SKM-1 (cell line): ENCODE measurements at regions not wholly inside any gene's neighbourhood (a gene's known extent, or its start where the extent isn't known, plus 50 kb on each side); places are given as distances from the start of the nearest gene placed in this dataset.
"Not testable (repeated sequence)": the region's sequence is repeated elsewhere in the genome, so short reads cannot be mapped to it uniquely, and the experiment has no call there.

Source experiments
- DNase-seq: peaks from one replicate; lab custom pipeline; 2025; ENCODE audit not compliant: unreplicated experiment; lab: John Stamatoyannopoulos, UW

DNA sequence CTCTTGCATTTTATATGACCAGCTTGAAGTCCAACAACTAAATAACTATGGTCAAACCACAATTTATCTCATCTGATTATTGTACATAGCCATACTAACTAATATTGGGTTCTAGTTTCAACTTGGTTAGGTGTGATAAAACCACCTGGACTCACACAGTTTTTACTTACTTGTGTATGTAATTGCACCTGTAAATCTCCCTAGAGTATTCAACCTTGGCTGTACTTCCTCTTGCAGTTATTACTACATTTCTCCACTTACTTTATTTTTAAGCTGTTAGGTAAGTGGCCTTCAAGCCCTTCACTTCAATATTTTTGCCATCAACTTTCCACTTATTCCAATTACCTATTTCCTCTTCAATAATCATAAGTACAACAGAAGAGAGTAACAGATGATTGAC is 115.8 kb upstream of the ANKRD50 start:
- no peak for DNase-seq

- no peak for DNase-seq
Observed at GRCh38 chr4:124817531-124817930, 105.0 kb upstream of the ANKRD50 start.

DNA sequence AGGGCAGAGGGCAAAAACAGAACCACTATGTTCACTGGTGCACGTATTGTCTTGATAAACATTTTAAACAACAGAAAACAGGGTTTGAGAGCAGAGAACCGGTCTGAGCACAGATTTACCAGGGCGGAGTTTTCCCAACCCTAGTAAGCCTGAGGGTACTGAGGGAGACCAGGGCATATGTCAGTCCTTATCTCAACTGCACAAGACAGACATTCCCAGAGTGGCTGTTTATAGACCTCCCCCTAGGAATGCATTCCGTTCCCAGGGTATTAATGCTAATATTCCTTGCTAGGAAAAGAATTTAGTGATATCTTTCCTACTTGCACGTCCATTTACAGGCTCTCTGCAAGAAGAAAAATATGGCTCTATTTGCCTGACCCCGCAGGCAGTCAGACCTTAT is 99.7 kb upstream of the ANKRD50 start:
- DNase-seq: not testable (repeated sequence)

DNA sequence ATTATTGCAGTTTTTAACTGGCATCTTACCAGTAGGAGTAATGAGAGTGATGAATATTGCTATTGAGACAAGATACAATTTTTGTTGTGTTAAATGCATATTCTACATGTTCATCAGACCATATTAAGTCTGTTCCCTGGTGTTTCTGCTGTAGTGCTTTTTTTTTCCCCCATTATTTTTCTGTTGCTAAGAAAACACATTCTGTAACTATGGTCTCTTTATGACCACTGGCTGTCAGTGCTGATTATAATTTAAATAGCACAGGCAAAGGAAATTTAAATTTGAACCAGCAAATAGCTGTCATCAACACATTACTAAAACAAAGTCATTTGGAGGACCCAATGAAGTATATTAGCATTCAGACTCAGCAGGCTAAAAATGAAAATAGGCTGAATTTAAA is 98.3 kb upstream of the ANKRD50 start:
- DNase-seq: no peak

- DNase-seq: no peak
Observed at GRCh38 chr4:124807421-124807820, 94.9 kb upstream of the ANKRD50 start.

- DNase-seq: no peak
Observed at GRCh38 chr4:124806403-124806802, 93.9 kb upstream of the ANKRD50 start.

DNA sequence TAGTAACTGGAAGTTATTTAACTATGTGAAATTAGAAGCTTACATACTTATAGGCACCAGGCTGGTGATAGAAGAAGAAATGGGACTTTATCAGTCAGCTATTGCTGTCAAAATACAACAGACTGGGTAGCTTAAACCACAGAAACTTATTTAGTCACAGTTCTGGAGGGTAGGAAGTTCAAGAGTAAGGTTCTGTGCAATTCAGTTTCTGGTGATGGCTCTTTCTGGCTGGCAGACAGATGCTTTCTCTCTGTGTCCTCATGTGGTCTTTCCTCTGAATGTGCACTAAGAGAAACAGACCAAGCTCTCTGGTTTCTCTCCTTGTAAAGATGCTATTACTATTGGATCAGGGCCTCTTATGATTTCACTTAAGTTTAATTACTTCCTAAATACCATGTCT is 92.1 kb upstream of the ANKRD50 start:
- no peak for DNase-seq

DNA sequence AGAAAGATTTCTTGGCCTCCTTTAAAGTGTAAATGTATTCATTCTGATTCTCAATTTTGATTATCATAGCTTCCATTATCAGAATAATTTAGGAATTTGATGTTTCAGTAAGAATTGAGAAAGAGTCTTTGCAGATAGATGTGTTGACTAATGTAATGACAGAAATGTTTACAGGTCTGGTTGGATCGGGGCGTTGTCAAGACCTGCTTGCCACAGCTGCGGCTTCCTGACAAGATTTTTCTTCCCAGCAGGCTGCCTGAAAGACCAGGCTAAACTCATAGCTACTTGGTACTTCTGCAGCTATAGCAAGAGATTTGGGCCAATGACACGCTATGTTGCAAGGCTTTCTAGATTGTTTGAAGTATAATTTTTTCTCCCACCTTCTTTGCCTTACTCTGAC is 91.5 kb upstream of the ANKRD50 start:
- DNase-seq: no peak

GRCh38 chr4:124803641-124804040 is 91.1 kb upstream of the ANKRD50 start:
- no peak for DNase-seq

GRCh38 chr4:124803026-124803425 is 90.5 kb upstream of the ANKRD50 start:
- DNase-seq: no peak

- no peak for DNase-seq
Observed at GRCh38 chr4:124797223-124797622, 84.7 kb upstream of the ANKRD50 start.

- no peak for DNase-seq
Observed at GRCh38 chr4:124790471-124790870, 77.9 kb upstream of the ANKRD50 start.

DNA sequence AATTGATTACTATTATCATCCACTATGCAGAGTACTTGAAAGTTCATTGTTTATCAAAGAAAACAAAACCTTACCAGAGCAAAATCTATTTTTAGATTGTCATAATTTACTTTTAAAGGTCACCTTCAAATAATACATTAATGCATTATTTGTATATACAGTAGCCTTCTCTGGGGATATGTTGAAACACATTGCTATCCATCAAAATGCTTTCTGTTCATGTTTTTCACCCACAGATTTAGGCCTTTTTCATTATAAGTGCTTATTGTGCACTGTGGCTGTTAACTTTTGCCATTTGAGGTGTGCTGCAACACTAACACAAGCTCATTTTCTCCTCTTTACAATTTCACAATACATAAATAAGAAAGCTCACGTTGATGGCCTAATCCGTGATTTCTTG is 74.1 kb upstream of the ANKRD50 start:
- DNase-seq: no peak

DNA sequence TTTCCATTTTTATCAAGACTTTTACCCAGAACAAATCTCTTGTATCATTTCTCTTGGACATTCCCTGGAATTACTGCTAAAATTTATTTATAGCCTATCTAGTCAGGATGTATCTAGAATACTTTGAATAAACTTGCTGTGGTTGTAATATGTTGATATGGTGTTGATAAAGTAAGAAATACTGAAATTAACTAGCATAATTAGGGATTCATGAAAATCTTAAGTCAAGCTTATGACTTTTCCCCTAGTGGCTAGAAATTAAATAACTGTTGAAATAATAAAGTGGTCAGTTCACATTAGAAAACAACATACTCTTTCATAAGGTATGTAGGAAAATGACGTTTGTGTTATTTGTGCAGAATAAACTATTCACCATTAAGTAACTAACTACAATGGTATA is 73.1 kb upstream of the ANKRD50 start:
- no peak for DNase-seq

- DNase-seq: no peak
Observed at GRCh38 chr4:124783847-124784246, 71.3 kb upstream of the ANKRD50 start.

- DNase-seq: no peak
Observed at GRCh38 chr4:124777007-124777406, 64.5 kb upstream of the ANKRD50 start.

GRCh38 chr4:124768596-124769365 is 56.2 kb upstream of the ANKRD50 start:
- no peak for DNase-seq

DNA sequence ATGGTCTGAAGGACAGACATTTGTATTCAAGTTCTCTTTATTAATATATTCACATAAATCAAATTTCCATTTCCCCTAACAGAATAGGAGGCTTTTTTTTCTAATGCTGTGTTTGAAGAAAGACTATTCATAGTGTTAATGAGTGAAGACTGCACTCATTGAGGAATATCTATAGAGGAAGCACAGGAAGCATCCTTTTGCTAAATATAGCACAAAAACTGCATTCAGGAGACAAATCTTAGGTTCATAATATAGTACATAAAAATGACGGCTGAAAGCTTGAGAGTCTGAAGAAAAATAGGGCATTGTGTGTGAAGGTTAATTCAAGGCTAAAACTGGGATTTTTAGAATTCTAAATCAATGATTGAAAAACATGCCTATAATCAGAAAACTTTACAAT is 50.4 kb upstream of the ANKRD50 start:
- no peak for DNase-seq
